ENCODE measurements at regions not wholly inside any gene's neighbourhood (a gene's known extent, or its start where the extent isn't known, plus 50 kb on each side); places are given as distances from the start of the nearest gene placed in this dataset.

GRCh38 chr10:3689871-3690510, 95.0 kb downstream of the KLF6 start:
- TF ChIP-seq MAFK (IDR thresholded peaks at IDR 0.05; ENCODE audit: low read depth, low read length): no peak
- TF ChIP-seq, protein P1, sequence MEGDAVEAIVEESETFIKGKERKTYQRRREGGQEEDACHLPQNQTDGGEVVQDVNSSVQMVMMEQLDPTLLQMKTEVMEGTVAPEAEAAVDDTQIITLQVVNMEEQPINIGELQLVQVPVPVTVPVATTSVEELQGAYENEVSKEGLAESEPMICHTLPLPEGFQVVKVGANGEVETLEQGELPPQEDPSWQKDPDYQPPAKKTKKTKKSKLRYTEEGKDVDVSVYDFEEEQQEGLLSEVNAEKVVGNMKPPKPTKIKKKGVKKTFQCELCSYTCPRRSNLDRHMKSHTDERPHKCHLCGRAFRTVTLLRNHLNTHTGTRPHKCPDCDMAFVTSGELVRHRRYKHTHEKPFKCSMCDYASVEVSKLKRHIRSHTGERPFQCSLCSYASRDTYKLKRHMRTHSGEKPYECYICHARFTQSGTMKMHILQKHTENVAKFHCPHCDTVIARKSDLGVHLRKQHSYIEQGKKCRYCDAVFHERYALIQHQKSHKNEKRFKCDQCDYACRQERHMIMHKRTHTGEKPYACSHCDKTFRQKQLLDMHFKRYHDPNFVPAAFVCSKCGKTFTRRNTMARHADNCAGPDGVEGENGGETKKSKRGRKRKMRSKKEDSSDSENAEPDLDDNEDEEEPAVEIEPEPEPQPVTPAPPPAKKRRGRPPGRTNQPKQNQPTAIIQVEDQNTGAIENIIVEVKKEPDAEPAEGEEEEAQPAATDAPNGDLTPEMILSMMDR (conservative IDR thresholded peaks at IDR 0.05; ENCODE audit: low read depth, low read length): no peak
- TF ChIP-seq RFX5 (IDR thresholded peaks at IDR 0.05; ENCODE audit: low read depth, low read length): no peak
- TF ChIP-seq, protein P2, sequence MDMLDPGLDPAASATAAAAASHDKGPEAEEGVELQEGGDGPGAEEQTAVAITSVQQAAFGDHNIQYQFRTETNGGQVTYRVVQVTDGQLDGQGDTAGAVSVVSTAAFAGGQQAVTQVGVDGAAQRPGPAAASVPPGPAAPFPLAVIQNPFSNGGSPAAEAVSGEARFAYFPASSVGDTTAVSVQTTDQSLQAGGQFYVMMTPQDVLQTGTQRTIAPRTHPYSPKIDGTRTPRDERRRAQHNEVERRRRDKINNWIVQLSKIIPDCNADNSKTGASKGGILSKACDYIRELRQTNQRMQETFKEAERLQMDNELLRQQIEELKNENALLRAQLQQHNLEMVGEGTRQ (IDR thresholded peaks at IDR 0.05; ENCODE audit: low read depth, low read length): no peak
- TF ChIP-seq MAZ (IDR thresholded peaks at IDR 0.05; ENCODE audit: borderline replicate concordance, low read depth, low read length): no peak
- no peak for TF ChIP-seq SMC3 (IDR thresholded peaks at IDR 0.05; ENCODE audit: low read depth, low read length)
- TF ChIP-seq POLR2A (IDR thresholded peaks at IDR 0.05; ENCODE audit: low read depth, low read length): no peak
- no peak for TF ChIP-seq RCOR1 (IDR thresholded peaks at IDR 0.05; ENCODE audit: insufficient replicate concordance, low read length)
- no peak for TF ChIP-seq CEBPB (IDR thresholded peaks at IDR 0.05; ENCODE audit: low read depth, low read length)
- no peak for TF ChIP-seq BHLHE40 (IDR thresholded peaks at IDR 0.05; ENCODE audit: low read depth, low read length)
